ENCODE measurements at regions not wholly inside any gene's neighbourhood (a gene's known extent, or its start where the extent isn't known, plus 50 kb on each side); places are given as distances from the start of the nearest gene placed in this dataset.
"Not testable (repeated sequence)": the region's sequence is repeated elsewhere in the genome, so short reads cannot be mapped to it uniquely, and the experiment has no call there.

DNA sequence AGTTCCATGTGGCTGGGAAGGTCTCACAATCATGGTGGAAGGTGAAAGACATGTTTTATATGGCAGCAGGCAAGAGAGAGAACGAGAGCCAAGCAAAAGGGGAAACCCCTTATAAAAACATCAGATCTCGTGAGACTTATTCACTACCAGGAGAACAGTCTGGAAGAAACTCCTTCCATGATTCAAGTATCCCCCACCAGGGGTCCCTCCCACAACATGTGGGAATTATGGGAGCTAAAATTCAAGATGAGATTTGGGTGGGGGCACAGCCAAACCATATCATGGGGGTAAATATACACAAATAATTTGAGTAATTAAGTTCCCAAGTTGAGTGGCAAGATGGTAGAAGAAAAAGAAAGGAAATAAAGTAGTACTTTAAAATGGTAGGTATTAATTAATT is 91.0 kb upstream of the CCDC91 start:
- TF ChIP-seq, protein P1, sequence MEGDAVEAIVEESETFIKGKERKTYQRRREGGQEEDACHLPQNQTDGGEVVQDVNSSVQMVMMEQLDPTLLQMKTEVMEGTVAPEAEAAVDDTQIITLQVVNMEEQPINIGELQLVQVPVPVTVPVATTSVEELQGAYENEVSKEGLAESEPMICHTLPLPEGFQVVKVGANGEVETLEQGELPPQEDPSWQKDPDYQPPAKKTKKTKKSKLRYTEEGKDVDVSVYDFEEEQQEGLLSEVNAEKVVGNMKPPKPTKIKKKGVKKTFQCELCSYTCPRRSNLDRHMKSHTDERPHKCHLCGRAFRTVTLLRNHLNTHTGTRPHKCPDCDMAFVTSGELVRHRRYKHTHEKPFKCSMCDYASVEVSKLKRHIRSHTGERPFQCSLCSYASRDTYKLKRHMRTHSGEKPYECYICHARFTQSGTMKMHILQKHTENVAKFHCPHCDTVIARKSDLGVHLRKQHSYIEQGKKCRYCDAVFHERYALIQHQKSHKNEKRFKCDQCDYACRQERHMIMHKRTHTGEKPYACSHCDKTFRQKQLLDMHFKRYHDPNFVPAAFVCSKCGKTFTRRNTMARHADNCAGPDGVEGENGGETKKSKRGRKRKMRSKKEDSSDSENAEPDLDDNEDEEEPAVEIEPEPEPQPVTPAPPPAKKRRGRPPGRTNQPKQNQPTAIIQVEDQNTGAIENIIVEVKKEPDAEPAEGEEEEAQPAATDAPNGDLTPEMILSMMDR (IDR thresholded peaks at IDR 0.05) = peak; percentile 14; the same call in 1 of the 2 replicates
- not testable (repeated sequence) for TF ChIP-seq EP300 (IDR thresholded peaks at IDR 0.05; ENCODE audit: borderline replicate concordance in 1 of 2, low read depth in 1 of 2, low read length in 1 of 2)
